Activated CD4-positive, alpha-beta T cell treated with anti-CD3 and anti-CD28 coated beads, Interleukin-2, amount 10 ng/mL, durations not matched to agents 24 days and 14 days (primary cell): ENCODE measurements at regions not wholly inside any gene's neighbourhood (a gene's known extent, or its start where the extent isn't known, plus 50 kb on each side); places are given as distances from the start of the nearest gene placed in this dataset.
"Not testable (repeated sequence)": the region's sequence is repeated elsewhere in the genome, so short reads cannot be mapped to it uniquely, and the experiment has no call there.

ENCODE experiments used
- DNase-seq: peaks from one replicate; pipeline ENCODE4 v3.0.0; 2022
- H3K27ac Mint-ChIP-seq: one replicate; pipeline ENCODE4 v1.8.0; 2022; ENCODE audit warnings: mild to moderate bottlenecking, mixed read lengths
- H3K27me3 Mint-ChIP-seq: one replicate; pipeline ENCODE4 v1.8.0; 2022; ENCODE audit warnings: mixed read lengths
- H3K36me3 Mint-ChIP-seq: one replicate; pipeline ENCODE4 v1.8.0; 2022; ENCODE audit warnings: low read depth, mild to moderate bottlenecking, mixed read lengths
- H3K4me1 Mint-ChIP-seq: one replicate; pipeline ENCODE4 v1.8.0; 2021; ENCODE audit warnings: mixed read lengths
- H3K4me3 Mint-ChIP-seq: one replicate; pipeline ENCODE4 v1.8.0; 2022; ENCODE audit warnings: mild to moderate bottlenecking, moderate library complexity, mixed read lengths
- H3K9me3 Mint-ChIP-seq: one replicate; pipeline ENCODE4 v1.8.0; 2021; ENCODE audit warnings: mixed read lengths
- intact Hi-C: fragments of 100-400 bp; cut with micrococcal nuclease; formaldehyde crosslinking; loops from one replicate; pipeline ENCODE4 v1.15.1; 2023

DNA sequence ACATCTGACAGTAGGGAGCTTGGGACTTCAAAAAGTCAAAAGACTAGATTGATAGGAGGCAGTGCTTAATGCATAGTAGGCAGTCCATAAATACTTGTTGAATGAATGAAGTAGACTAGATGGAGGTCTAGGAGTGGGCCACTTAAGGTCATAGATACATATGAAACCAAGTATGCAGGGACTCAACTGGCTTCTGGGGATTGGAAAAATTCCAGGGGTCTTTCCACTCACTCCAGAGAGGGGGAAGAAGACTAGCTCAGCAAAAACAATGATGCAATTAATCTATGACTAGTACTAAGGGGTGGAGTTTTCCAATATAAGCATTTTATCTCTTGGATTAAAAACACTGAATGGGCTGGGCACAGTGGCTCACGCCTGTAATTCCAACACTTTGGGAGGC lies 298.3 kb upstream of the XYLT1 start:
- Mint-ChIP-seq H3K27me3 (no peaks in the 10 kb centered on the region), H3K4me3 (no peak overlapping the region), H3K9me3 (no peaks in the 10 kb centered on the region), H3K4me1 (no peaks in the 10 kb centered on the region), H3K36me3 (no peaks in the 10 kb centered on the region), H3K27ac (no peak overlapping the region)
- intact Hi-C loops = no loop called here
- no peak for DNase-seq

DNA sequence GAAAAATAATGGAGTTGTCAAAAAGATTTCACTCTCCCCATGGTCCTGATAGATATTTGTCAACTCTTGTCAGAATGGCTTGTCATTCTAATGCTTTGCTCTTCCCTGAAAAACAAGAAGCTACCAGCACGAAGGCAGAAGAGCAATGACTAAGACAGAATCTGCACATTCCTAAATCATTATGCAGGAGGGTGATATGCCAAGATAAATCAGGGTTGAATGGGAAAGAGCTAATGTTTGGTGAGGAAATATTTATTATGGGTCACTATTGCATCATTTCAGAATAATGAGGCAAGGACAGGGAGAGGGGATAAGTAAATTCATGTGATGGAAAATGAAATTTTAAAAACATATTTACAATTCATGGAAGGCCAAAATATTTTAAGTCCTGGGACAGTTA lies 297.5 kb upstream of the XYLT1 start:
- intact Hi-C loops = no loop called here

DNA sequence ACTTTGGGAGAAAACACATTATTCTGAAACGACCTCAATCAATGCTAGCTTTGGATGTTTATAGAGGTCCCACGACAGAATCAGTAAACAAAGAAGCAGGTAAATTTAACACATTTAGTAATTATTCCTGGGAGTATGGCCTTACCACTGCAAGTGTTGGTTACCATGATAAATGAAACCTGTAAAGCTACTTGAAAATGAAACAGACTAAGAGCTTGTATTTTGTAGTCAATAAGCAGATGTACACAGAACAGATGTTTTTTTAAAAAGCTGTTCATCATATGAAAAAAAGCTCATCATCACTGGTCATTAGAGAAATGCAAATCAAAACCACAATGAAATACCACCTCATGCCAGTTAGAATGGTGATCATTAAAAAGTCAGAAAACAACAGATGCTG lies 295.3 kb upstream of the XYLT1 start:
- Mint-ChIP-seq H3K27ac (no peak overlapping the region), H3K4me3 (no peak overlapping the region), H3K4me1 (no peaks in the 10 kb centered on the region), H3K9me3 (no peaks in the 10 kb centered on the region), H3K27me3 (peaks cover 4% of the 10 kb centered on the region), H3K36me3 (no peaks in the 10 kb centered on the region)
- intact Hi-C loops = no loop called here
- no peak for DNase-seq

More for the DNA sequence above, 297.5 kb upstream of the XYLT1 start:
- Mint-ChIP-seq H3K27me3 (peaks cover 4% of the 10 kb centered on the region), H3K4me3 (no peak overlapping the region), H3K36me3 (no peaks in the 10 kb centered on the region), H3K9me3 (no peaks in the 10 kb centered on the region), H3K4me1 (no peaks in the 10 kb centered on the region), H3K27ac (no peak overlapping the region)
- no peak for DNase-seq

DNA sequence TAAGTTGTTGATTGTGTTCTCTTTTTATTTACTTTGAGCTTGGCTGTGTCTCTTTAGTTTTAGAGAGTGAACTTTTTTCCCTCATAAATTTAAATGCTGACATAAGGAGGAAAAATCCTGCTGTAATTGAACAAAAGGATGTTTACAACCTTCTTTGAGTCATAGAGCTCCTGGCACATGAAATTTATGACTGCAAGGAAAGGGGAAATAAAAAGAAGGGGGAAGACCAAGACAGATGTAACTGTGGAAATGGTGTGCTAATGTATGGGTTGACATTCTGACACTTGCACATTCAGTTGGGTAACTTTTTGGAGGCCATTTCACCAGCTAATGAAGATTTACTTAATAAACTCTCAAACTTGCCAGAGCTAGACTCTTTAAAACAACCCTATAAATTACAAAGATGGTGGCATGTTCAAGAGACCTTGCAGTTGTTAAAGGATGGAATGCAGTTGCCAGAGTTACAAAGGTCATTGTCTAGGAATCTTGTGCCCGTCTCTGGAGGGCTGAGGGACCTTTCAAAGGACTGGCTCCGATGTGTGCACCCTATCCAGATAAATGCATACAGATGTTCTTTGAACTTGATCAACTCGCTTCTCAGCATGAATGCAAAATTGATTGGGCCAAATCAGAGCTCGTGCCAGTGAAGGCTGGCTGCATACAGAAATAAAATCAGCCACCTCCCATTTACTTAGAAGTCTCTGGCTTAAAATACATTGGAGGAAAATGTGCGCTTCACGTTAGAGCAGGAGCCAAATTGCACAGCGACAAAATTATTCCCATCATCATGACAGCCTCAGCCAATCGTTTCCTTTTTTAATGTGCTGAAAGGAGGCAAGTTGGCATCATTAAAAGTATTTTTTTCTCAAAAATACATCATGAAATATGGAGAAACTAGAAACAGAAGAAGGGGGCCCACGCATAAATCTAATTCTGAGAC lies 289.0 kb upstream of the XYLT1 start:
- Mint-ChIP-seq H3K9me3 (peaks cover 4% of the 10 kb centered on the region), H3K4me3 (no peak overlapping the region), H3K27ac (no peak overlapping the region), H3K27me3 (peaks cover 4% of the 10 kb centered on the region), H3K36me3 (no peaks in the 10 kb centered on the region), H3K4me1 (no peaks in the 10 kb centered on the region)
- intact Hi-C loops = no loop called here
- DNase-seq = no peak

DNA sequence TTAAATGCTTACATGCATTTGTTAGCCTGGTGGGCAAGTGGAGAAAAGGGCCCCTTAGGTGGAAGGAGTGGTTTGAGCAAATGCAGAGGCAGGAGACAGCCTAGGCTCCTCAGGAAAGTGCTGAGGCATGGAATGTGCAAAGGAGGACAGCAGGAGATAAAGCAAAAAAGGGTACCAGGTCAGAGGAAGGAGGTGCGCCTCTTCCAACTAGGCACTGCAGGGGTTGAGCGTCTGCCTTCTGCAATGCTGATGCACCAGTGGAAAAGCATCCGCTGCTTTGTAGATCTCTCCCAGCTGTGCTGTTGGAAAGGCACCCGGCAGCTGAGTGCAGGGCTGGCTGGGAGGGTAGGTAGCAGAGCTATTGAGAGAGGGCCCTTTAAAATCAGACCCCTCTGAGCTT lies 287.0 kb upstream of the XYLT1 start:
- no peaks in the 10 kb centered on the region for H3K27me3 Mint-ChIP-seq
- H3K4me1 Mint-ChIP-seq = no peaks in the 10 kb centered on the region

DNA sequence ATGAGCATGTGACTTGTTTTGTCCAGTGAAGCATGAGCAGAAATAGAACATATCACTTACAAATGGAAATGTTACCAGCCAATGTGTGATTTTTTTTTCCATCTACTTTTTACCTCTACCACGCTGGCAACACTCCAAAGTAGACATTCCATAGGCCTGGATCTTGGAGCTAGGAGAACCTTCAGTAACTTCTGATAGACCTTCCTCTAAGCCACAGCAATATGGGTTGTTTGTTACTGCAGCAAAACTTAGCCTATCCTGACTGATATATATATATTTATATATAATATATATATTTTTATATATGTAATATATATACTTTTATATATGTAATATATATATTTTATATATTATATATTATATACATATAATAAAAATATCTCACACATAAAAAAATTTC lies 284.4 kb upstream of the XYLT1 start:
- DNase-seq = no peak

More for the DNA sequence above, 287.0 kb upstream of the XYLT1 start:
- Mint-ChIP-seq H3K9me3 (peaks cover 4% of the 10 kb centered on the region), H3K27ac (no peak overlapping the region), H3K4me3 (no peak overlapping the region), H3K36me3 (no peaks in the 10 kb centered on the region)
- no peak for DNase-seq
- intact Hi-C loops = no loop called here

DNA sequence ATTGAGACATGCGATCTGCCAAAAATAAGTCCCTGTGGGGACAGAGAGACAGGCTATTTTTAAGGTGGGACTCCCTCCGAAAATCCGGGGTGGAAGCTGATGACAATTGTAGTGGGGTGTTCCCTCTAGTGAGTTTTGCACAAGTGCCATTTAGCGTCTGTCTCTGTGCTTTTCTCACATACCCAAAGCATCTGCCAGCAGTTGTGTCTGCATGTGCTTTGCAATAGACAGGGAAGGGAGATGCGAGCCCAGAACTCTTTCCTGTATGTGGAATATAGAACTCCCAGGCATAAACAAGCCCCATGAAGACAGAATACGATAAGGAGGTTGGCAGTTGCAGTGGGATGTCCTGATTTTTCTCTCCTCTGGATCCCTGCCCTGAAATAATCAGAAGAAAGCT lies 282.7 kb upstream of the XYLT1 start:
- Mint-ChIP-seq H3K4me3 (no peak overlapping the region), H3K27me3 (no peaks in the 10 kb centered on the region), H3K36me3 (no peaks in the 10 kb centered on the region), H3K27ac (no peak overlapping the region), H3K9me3 (peaks cover 9% of the 10 kb centered on the region), H3K4me1 (no peaks in the 10 kb centered on the region)
- no peak for DNase-seq
- intact Hi-C loops = no loop called here

More for the DNA sequence above, 284.4 kb upstream of the XYLT1 start:
- H3K9me3 Mint-ChIP-seq = peaks cover 4% of the 10 kb centered on the region
- H3K4me1 Mint-ChIP-seq = no peaks in the 10 kb centered on the region
- no peak overlapping the region for H3K27ac Mint-ChIP-seq
- H3K27me3 Mint-ChIP-seq = no peaks in the 10 kb centered on the region
- H3K36me3 Mint-ChIP-seq = no peaks in the 10 kb centered on the region
- intact Hi-C loops = no loop called here
- H3K4me3 Mint-ChIP-seq = no peak overlapping the region

DNA sequence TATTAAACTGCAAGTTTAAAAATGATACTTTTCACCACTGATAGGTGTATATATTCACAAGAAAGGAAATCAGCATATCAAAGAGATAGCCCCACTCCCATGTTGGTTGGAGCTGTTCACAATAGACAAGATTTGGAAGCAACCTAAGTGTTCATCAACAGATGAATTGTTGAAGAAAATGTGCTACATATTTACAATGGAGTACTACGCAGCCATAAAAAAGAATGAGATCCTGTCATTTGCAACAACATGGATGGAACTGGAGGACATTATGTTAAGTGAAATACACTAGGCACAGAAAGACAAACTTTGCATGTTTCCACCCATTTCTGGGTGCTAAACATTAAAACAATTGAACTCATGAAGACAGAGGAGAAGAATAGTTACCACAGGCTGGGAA lies 278.9 kb upstream of the XYLT1 start:
- DNase-seq = no peak
- Mint-ChIP-seq H3K27ac (no peak overlapping the region), H3K27me3 (no peaks in the 10 kb centered on the region), H3K36me3 (no peaks in the 10 kb centered on the region), H3K4me3 (no peak overlapping the region), H3K4me1 (no peaks in the 10 kb centered on the region), H3K9me3 (peaks cover 5% of the 10 kb centered on the region)
- intact Hi-C loops = no loop called here

DNA sequence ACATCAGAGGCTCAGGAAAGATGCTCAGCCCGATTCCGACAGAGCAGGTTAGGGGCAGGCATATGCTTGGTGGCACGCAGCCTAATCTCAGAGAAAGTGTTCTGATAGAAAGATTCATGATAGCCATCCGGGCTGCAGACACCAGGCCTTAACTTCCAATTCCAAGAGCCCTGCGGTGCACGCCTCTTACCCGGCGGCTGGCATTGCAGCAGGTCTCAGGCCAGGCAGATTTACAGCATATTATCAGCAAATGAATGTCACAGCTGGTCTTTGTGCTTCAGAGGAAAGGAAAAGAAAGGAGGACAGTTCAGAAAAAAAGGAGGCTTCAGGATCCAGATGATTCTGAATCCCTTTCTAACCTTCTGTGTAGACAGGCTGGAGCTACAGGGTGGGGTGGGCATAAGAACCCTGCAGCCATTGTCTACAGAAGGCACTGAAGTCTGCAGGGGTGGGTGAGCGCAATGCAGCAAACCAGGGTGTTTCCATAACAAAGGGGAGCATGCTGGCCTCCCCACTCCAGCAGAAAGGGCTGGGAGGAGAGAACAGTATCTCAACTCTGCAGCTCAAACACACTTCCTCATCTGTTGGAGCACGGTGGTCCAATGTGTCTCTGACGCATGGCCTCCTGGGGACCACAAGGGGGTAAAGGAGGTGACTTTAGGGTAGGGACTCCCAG lies 277.4 kb upstream of the XYLT1 start:
- Mint-ChIP-seq H3K27ac (no peak overlapping the region), H3K9me3 (peaks cover 5% of the 10 kb centered on the region), H3K4me3 (no peak overlapping the region), H3K36me3 (no peaks in the 10 kb centered on the region), H3K27me3 (no peaks in the 10 kb centered on the region), H3K4me1 (no peaks in the 10 kb centered on the region)
- intact Hi-C loops = no loop called here
- no peak for DNase-seq

DNA sequence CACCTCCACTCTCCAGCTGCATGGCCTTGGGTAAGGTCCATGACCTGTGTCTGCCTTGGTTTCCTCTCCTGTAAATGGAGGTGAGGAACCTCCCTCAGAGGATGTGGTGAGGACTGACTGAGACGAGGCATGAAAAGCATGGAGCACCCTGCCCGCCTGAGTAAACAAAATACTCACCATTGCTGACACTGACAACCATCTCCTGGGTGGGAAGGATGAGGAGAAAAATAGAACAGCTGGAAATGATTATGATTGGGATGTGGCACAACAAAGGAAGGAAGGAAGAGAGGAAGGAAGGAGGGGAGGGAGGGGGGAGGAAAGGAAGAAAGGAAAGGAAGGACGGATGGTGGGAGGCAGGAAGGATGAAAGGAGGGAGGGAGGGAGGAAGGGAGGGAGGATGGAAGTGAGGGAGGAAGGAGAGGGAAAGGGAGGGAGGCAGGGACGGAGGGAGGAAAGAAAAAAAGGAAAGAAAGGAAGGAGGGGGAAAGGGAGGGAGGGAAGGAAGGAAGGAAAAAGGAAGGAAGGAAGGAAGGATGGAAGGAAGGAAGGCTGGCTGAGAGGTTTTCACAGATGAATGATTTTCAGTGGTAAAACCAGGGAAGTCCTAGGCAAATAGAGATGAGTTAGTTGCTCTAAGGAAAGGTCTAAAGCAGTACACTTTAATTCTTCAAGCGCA lies 276.5 kb upstream of the XYLT1 start:
- no peak for DNase-seq
- intact Hi-C loops = no loop called here
- Mint-ChIP-seq H3K9me3 (peaks cover 5% of the 10 kb centered on the region), H3K36me3 (no peaks in the 10 kb centered on the region), H3K27ac (no peak overlapping the region), H3K4me1 (no peaks in the 10 kb centered on the region), H3K27me3 (no peaks in the 10 kb centered on the region), H3K4me3 (no peak overlapping the region)

DNA sequence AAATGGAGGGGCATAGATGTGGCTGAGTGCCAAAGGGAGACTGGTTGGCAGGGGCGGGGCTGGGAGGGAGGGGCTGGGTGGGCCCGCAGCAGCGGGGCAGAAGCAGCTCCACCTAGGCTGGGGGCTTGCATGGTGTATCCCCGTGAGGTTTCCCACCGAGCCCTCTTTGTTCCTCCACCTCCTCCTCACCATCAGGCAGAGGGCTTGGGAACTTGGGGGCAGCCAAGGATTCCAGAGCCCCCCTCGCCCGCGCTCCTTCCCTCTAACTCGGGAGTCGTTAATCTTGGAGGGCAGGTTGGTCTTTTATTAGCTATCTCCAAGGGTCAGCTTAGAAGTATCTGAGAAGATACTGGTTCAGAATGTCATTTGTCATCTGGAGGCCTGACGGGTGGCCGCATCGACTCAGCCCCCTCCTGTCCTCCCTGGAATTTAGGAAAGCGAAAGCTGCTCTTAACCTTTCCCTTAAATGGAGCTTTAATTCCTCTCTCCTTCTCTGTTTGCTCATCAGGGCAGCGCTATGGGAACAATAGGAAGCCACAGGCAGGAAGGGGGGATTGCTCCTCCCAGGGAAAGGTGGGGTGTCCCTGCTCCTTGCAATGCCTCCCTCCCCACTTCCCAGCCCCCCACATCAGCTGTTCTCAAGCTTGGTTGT lies 274.3 kb upstream of the XYLT1 start:
- Mint-ChIP-seq H3K9me3 (peaks cover 5% of the 10 kb centered on the region), H3K4me3 (no peak overlapping the region), H3K36me3 (no peaks in the 10 kb centered on the region), H3K4me1 (no peaks in the 10 kb centered on the region), H3K27me3 (no peaks in the 10 kb centered on the region), H3K27ac (no peak overlapping the region)
- no peak for DNase-seq
- intact Hi-C loops = no loop called here

DNA sequence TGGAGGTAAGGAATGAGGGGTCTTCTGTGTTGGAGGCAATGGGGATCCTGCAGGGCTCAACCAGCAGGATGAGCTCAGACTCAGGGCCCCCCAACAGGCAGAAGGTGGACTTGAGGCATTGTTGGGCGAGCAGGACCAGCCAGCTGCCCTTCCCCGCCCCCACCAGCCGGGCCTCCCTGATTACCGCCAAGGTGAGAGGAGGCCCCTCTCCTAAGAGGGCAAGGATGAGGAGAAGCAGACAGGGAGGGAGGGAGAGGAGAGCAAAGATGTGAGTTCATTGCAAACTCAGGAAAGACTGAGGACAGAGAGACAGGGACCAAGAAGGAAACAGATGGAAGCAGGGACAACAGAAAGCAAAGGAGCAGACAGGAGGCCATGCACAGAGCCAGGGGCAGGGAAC lies 272.8 kb upstream of the XYLT1 start:
- DNase-seq = no peak
- H3K27ac Mint-ChIP-seq = no peak overlapping the region
- no peaks in the 10 kb centered on the region for H3K9me3 Mint-ChIP-seq
- intact Hi-C loops = no loop called here
- no peak overlapping the region for H3K4me3 Mint-ChIP-seq
- H3K4me1 Mint-ChIP-seq = no peaks in the 10 kb centered on the region
- no peaks in the 10 kb centered on the region for H3K27me3 Mint-ChIP-seq
- no peaks in the 10 kb centered on the region for H3K36me3 Mint-ChIP-seq

DNA sequence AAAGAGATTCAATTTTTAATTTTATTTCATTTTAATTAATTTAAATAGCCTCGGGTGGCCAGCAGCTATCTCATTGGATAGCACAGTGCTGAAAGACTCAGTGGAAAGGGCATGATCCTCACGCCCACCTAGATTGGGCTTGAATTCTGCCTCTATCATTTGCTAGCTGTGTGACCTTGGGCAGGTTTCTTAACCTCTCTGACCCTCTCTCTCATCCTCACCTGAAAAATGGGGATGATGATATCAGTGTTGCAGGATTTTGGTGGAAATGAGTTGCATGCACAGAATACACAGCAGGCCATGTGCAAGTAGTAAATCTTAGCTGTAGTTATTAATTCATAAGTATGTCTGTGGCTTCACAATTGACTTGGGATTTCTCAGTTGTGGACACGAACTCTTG lies 272.4 kb upstream of the XYLT1 start:
- Mint-ChIP-seq H3K27ac (no peak overlapping the region), H3K4me1 (no peaks in the 10 kb centered on the region), H3K36me3 (no peaks in the 10 kb centered on the region), H3K27me3 (no peaks in the 10 kb centered on the region), H3K9me3 (no peaks in the 10 kb centered on the region), H3K4me3 (no peak overlapping the region)
- DNase-seq = no peak
- intact Hi-C loops = no loop called here

DNA sequence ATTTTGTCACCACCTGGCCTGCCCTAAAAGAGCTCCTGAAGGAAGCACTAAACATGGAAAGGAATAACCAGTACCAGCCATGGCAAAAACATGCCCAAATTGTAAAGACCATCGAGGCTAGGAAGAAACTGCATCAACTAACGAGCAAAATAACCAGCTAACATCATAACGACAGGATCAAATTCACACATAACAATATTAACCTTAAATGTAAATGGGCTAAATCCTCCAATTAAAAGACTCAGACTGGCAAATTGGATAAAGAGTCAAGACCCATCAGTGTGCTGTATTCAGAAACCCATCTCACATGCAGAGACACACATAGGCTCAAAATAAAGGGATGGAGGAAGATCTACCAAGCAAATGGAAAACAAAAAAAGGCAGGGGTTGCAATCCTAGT lies 264.3 kb upstream of the XYLT1 start:
- H3K27ac Mint-ChIP-seq, H3K27me3 Mint-ChIP-seq, H3K4me1 Mint-ChIP-seq, H3K4me3 Mint-ChIP-seq, H3K36me3 Mint-ChIP-seq, H3K9me3 Mint-ChIP-seq, DNase-seq, intact Hi-C loops: not testable (repeated sequence)
